Eye (tissue), 1 donor: ENCODE measurements at regions not wholly inside any gene's neighbourhood (a gene's known extent, or its start where the extent isn't known, plus 50 kb on each side); places are given as distances from the start of the nearest gene placed in this dataset.
"Not testable (repeated sequence)": the region's sequence is repeated elsewhere in the genome, so short reads cannot be mapped to it uniquely, and the experiment has no call there.

ENCODE experiments used
- DNase-seq: peaks from one replicate; pipeline ENCODE4 v3.0.0-alpha.2; 2015

DNA sequence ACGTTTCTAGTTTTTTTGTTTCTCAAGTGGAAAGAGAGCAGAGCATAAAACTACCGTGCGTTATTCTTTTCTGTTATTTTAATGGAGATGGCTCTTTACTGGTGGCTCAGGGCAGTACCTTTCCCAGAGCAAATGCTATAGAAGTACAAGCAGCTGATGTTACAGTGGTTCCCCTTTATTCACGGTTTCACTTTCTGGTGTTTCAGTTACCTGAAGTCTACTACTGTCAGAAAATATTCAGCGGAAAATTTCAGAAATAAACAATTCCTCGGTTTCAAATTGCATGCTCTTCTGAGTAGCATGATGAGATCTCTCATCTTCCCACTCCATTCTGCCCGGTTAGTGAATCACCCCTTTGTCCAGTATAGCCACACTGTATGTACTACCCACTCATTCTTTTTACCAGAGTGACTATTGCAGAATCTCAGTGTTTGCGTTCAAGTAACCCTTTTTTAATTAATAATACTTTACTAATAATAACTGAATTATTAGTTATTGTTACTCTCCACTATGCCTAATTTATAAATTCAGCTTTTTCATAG is 597.5 kb upstream of the ROBO2 start:
- DNase-seq: no peak

- DNase-seq: no peak
Observed at GRCh38 chr3:76456322-76456721, 583.6 kb upstream of the ROBO2 start.

DNA sequence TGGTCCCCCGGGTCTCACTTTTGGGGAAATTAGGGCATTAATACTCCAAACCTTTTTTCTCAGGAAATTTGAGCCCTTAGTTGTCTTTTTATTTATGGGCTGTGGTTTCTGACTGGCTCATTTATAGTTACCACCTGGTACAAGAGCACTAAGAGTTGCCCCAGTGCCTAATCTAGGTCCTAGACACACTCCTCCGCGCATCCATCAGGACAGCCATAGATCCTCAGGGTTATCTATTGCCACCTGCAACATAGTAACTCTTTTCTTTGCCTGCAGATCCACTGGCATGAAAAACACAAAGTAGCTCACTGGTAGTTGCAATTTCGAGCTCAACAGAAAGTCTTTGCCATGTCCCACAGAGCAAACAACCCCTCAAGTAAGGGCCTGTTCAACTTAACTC is 576.4 kb upstream of the ROBO2 start:
- DNase-seq: no peak

- no peak for DNase-seq
Observed at GRCh38 chr3:76470285-76470684, 569.6 kb upstream of the ROBO2 start.

GRCh38 chr3:76474632-76475031 is 565.3 kb upstream of the ROBO2 start:
- no peak for DNase-seq

DNA sequence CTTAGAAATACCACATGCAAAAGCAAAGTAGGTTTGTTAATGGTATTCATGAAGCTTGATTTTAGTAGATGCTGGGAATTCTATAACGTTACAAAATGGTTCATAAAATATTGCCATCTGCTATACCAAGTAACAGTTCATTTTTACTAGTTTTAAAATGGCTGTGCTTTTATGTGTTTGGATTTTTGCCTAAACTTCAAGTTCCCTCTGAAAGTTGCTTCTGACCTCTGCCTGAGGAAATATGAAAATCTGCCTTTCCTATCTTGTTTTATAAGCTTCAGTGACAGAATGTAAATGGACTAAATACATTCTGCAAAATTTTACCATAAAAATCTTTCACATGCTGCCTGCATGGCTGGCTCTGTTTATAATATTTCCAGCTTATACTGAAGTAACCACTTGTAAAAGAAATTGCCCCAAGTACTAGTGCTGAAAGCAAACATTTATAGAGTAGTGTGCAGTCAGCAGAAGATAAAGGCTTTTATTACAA is 560.7 kb upstream of the ROBO2 start:
- DNase-seq: no peak

DNA sequence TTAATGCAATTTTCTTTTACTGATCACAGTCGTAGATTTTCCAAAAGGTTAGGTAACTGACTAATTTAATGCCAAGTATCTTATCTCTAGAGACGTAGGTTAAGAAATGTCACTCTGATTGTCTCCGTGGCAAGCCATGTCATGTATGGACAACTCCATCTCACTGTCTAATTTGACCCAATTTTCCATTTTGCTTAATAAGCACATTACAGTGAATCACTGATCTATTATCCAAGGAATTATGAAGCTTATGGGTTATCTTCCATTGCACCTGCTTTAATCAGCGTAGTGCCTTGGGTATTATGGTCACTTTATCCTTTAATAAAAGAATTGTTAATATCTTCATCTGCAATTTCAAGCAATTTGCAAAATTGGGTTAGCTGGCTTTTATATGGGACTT is 557.4 kb upstream of the ROBO2 start:
- DNase-seq: no peak

DNA sequence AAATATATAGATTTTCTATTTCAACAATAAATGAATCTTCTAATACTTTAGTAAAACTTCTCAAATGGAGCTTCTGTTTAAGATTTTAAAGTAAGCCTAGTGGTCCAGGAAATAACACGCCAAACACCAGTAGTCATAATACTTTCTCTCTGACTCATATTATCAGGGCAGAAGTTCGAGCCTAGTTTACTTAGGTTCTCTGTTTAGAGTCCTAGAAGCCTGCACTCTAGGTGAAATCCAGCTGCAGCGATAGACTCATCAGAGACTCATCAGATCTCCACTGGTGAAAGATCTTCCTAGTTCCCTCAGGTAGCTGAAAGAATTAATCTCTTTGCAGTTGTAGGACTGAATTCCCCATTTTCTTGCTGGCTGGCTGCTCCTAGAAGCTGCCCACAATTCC is 552.5 kb upstream of the ROBO2 start:
- DNase-seq: no peak

DNA sequence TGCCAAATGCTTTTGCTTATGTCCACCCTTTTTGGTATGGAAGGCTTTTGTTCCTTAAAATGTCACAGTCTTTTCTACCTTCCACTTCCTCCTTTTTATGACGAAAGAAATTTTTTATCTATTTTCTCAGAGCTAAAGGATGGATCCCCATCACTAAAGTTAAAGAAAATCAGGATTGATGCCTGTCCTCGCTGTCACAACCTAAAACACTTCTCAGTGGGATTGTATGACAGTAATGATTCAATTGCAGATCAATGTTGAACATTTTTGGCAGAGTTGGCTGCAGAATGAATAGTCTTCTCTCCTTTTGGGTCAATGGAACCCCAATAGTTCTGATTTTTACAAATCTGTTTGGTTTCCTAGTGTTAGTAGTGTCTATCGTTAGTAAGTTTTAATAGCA is 549.8 kb upstream of the ROBO2 start:
- no peak for DNase-seq

GRCh38 chr3:76495216-76495615 is 544.7 kb upstream of the ROBO2 start:
- DNase-seq: no peak

GRCh38 chr3:76497636-76498035 is 542.3 kb upstream of the ROBO2 start:
- no peak for DNase-seq

GRCh38 chr3:76500746-76501275 is 539.1 kb upstream of the ROBO2 start:
- DNase-seq: no peak

- no peak for DNase-seq
Observed at GRCh38 chr3:76501315-76501714, 538.6 kb upstream of the ROBO2 start.

GRCh38 chr3:76502076-76502475 is 537.8 kb upstream of the ROBO2 start:
- DNase-seq: peak; percentile 48

DNA sequence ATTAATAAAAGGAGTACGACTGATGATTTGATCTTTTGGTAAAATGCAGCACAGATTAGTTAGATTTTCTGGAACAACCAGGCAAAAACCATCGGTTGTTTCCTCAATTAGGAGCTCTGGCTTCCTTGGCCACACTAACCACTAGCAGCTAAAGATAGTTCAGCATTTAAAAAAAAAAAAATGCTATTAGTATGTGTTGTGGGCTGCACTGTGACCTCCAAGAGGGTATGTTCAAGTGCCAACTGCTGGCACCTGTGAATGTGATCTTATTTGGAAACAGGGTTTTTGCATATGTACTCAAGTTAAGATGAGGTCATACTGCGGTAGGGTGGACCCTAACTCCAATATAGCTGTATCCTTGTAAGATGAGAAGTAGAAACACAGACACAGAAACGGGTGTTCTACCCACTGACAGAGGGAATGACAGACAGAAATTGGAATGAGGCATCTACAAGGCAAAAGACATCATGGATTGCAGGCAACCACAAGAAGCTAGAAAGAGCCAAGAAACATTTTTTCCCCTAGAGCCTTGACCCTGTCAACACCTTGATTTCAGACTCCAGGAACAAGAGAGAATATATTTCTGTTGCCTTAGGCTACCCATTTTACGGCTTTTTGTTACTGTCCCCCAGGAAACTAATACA is 534.6 kb upstream of the ROBO2 start:
- DNase-seq: no peak

DNA sequence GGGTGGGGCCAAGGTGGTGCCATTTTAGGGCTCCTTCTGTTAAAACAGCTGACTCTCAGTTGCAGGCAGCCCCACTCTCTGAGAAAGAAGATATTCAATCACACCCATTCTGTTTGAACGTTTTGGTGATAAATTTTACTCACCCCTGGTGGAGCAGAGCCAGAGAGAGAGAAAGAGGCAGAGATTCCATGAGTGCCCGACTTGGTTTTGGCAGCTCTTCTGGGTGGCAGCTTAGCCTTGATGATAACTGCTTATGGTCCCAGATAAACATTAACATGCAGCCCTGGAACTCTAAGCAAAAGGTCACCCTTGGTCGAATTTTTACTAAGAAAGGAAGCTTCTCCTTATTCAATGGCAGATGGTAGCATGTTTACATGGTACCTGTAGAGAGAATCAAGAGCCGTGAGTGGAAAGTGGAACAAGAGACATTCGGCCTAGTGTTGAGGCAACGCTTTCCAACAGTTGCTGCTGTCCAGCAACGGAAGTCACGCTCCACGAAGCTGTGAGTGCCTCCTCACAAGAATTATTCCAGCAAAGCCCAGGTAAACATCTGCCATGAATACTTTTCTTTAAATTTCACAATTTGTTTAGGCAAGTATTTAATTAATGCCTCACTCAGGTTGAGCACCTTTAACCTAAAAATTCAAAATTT is 530.6 kb upstream of the ROBO2 start:
- DNase-seq: no peak

- DNase-seq: no peak
Observed at GRCh38 chr3:76514836-76515235, 525.1 kb upstream of the ROBO2 start.

- no peak for DNase-seq
Observed at GRCh38 chr3:76523337-76523736, 516.6 kb upstream of the ROBO2 start.

DNA sequence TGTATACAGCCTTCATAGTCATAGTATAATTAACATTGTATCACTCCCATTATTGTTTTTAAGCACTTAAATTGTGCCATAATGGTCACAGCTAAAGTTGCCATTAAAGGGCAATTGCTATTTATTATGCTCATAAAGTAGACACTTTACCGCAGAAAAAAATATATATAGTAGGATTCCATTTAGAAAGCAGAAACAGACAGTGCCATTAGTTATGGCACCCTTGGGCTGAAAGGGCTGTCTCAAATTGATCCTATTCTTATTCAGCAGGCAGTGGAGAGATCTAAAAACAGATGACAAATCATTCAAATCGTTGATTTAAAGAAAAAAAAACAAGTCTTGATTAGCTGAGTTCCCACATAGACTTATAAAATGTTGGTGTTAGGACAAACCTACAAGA is 514.2 kb upstream of the ROBO2 start:
- DNase-seq: no peak

GRCh38 chr3:76527773-76528172 is 512.1 kb upstream of the ROBO2 start:
- DNase-seq: no peak

DNA sequence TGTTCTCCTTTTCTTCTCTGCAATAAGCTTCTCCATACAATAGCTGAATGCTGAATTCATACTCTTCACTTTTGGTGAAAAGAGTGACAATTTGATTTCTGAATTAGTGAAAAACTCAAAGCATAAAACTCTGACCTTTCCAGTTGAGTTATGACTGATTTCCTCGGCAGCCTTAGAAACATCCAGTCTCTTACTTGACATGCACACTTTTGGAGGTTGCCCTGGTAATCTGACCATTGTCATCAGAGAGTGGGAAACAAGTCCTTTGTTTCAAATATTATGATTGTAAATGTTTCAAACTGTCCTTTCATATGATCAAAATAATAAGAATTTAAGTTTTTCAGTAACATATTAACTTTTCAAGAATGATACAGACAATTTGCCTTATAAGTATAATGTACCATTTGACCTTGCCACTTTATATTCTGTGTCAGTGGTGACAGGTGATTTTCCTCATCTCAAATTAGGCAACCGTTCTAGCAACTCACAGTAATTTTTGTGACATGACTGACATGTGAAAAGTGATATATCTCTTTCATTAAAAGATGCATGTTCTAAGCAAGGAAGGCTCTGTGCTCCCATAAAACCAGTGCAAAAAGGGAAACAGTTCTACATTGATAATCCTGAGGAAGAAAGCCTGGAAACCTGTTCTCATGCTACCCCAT is 507.6 kb upstream of the ROBO2 start:
- DNase-seq: no peak

GRCh38 chr3:76533710-76534109 is 506.2 kb upstream of the ROBO2 start:
- DNase-seq: not testable (repeated sequence)

GRCh38 chr3:76537857-76538256 is 502.0 kb upstream of the ROBO2 start:
- not testable (repeated sequence) for DNase-seq

GRCh38 chr3:76547674-76548073 is 492.2 kb upstream of the ROBO2 start:
- no peak for DNase-seq
